ENCODE measurements at regions not wholly inside any gene's neighbourhood (a gene's known extent, or its start where the extent isn't known, plus 50 kb on each side); places are given as distances from the start of the nearest gene placed in this dataset.

- no peaks in the 10 kb centered on the region for H3K36me3 ChIP-seq (ENCODE audit: insufficient read depth, low read length)
- H2AFZ ChIP-seq (ENCODE audit: low read depth, low read length): no peak overlapping the region
- no peaks in the 10 kb centered on the region for H3K9me3 ChIP-seq (ENCODE audit: low read length)
- H3K4me3 ChIP-seq (ENCODE audit: low read length): no peak overlapping the region
- peaks cover 37% of the 10 kb centered on the region for H3K4me1 ChIP-seq (ENCODE audit: insufficient read depth, low read length)
- H3K27me3 ChIP-seq (ENCODE audit: insufficient read depth, low read length): no peaks in the 10 kb centered on the region
Observed at GRCh38 chr14:100403105-100403504, 80.0 kb downstream of the SLC25A47 start.

- Histone ChIP-seq H3K27me3 (ENCODE audit: insufficient read depth, low read length) (no peaks in the 10 kb centered on the region), H3K4me1 (ENCODE audit: insufficient read depth, low read length) (peaks cover 29% of the 10 kb centered on the region), H3K9me3 (ENCODE audit: low read length) (no peaks in the 10 kb centered on the region), H2AFZ (ENCODE audit: low read depth, low read length) (no peak overlapping the region), H3K4me3 (ENCODE audit: low read length) (no peak overlapping the region), H3K36me3 (ENCODE audit: insufficient read depth, low read length) (no peaks in the 10 kb centered on the region)
Observed at GRCh38 chr14:100403802-100404365, 80.7 kb downstream of the SLC25A47 start.

GRCh38 chr14:100404419-100404818 is 81.3 kb downstream of the SLC25A47 start:
- no peak overlapping the region for H2AFZ ChIP-seq (ENCODE audit: low read depth, low read length)
- no peaks in the 10 kb centered on the region for H3K36me3 ChIP-seq (ENCODE audit: insufficient read depth, low read length)
- H3K9me3 ChIP-seq (ENCODE audit: low read length): no peaks in the 10 kb centered on the region
- H3K4me3 ChIP-seq (ENCODE audit: low read length): no peak overlapping the region
- peaks cover 25% of the 10 kb centered on the region for H3K4me1 ChIP-seq (ENCODE audit: insufficient read depth, low read length)
- no peaks in the 10 kb centered on the region for H3K27me3 ChIP-seq (ENCODE audit: insufficient read depth, low read length)

- no peaks in the 10 kb centered on the region for H3K27me3 ChIP-seq (ENCODE audit: insufficient read depth, low read length)
- H3K4me3 ChIP-seq (ENCODE audit: low read length): no peak overlapping the region
- H3K4me1 ChIP-seq (ENCODE audit: insufficient read depth, low read length): peaks cover 20% of the 10 kb centered on the region
- no peaks in the 10 kb centered on the region for H3K9me3 ChIP-seq (ENCODE audit: low read length)
- no peaks in the 10 kb centered on the region for H3K36me3 ChIP-seq (ENCODE audit: insufficient read depth, low read length)
- no peak overlapping the region for H2AFZ ChIP-seq (ENCODE audit: low read depth, low read length)
Observed at GRCh38 chr14:100405760-100406455, 82.8 kb downstream of the SLC25A47 start.

GRCh38 chr14:100406505-100407131 is 83.5 kb downstream of the SLC25A47 start:
- H3K4me3 ChIP-seq (ENCODE audit: low read length): no peak overlapping the region
- H3K27me3 ChIP-seq (ENCODE audit: insufficient read depth, low read length): no peaks in the 10 kb centered on the region
- peaks cover 12% of the 10 kb centered on the region for H3K4me1 ChIP-seq (ENCODE audit: insufficient read depth, low read length)
- no peaks in the 10 kb centered on the region for H3K9me3 ChIP-seq (ENCODE audit: low read length)
- H3K36me3 ChIP-seq (ENCODE audit: insufficient read depth, low read length): no peaks in the 10 kb centered on the region
- H2AFZ ChIP-seq (ENCODE audit: low read depth, low read length): no peak overlapping the region

- Histone ChIP-seq H3K4me1 (ENCODE audit: insufficient read depth, low read length) (peaks cover 10% of the 10 kb centered on the region), H3K4me3 (ENCODE audit: low read length) (no peak overlapping the region), H2AFZ (ENCODE audit: low read depth, low read length) (no peak overlapping the region), H3K36me3 (ENCODE audit: insufficient read depth, low read length) (no peaks in the 10 kb centered on the region), H3K9me3 (ENCODE audit: low read length) (no peaks in the 10 kb centered on the region), H3K27me3 (ENCODE audit: insufficient read depth, low read length) (no peaks in the 10 kb centered on the region)
Observed at GRCh38 chr14:100407376-100408102, 84.4 kb downstream of the SLC25A47 start.

- Histone ChIP-seq H2AFZ (ENCODE audit: low read depth, low read length) (no peak overlapping the region), H3K4me3 (ENCODE audit: low read length) (no peak overlapping the region), H3K27me3 (ENCODE audit: insufficient read depth, low read length) (no peaks in the 10 kb centered on the region), H3K4me1 (ENCODE audit: insufficient read depth, low read length) (peaks cover 10% of the 10 kb centered on the region), H3K36me3 (ENCODE audit: insufficient read depth, low read length) (no peaks in the 10 kb centered on the region), H3K9me3 (ENCODE audit: low read length) (no peaks in the 10 kb centered on the region)
Observed at GRCh38 chr14:100408350-100409002, 85.3 kb downstream of the SLC25A47 start.

- Histone ChIP-seq H3K4me1 (ENCODE audit: insufficient read depth, low read length) (peaks cover 10% of the 10 kb centered on the region), H3K4me3 (ENCODE audit: low read length) (no peak overlapping the region), H3K9me3 (ENCODE audit: low read length) (no peaks in the 10 kb centered on the region), H2AFZ (ENCODE audit: low read depth, low read length) (no peak overlapping the region), H3K36me3 (ENCODE audit: insufficient read depth, low read length) (no peaks in the 10 kb centered on the region), H3K27me3 (ENCODE audit: insufficient read depth, low read length) (no peaks in the 10 kb centered on the region)
Observed at GRCh38 chr14:100409003-100409360, 85.8 kb downstream of the SLC25A47 start.

- Histone ChIP-seq H3K27me3 (ENCODE audit: insufficient read depth, low read length) (no peaks in the 10 kb centered on the region), H3K4me1 (ENCODE audit: insufficient read depth, low read length) (peaks cover 10% of the 10 kb centered on the region), H3K4me3 (ENCODE audit: low read length) (no peak overlapping the region), H2AFZ (ENCODE audit: low read depth, low read length) (no peak overlapping the region), H3K9me3 (ENCODE audit: low read length) (no peaks in the 10 kb centered on the region), H3K36me3 (ENCODE audit: insufficient read depth, low read length) (no peaks in the 10 kb centered on the region)
Observed at GRCh38 chr14:100409651-100410050, 86.5 kb downstream of the SLC25A47 start.

- H2AFZ ChIP-seq (ENCODE audit: low read depth, low read length): no peak overlapping the region
- peaks cover 10% of the 10 kb centered on the region for H3K4me1 ChIP-seq (ENCODE audit: insufficient read depth, low read length)
- no peaks in the 10 kb centered on the region for H3K36me3 ChIP-seq (ENCODE audit: insufficient read depth, low read length)
- no peaks in the 10 kb centered on the region for H3K9me3 ChIP-seq (ENCODE audit: low read length)
- H3K4me3 ChIP-seq (ENCODE audit: low read length): no peak overlapping the region
- H3K27me3 ChIP-seq (ENCODE audit: insufficient read depth, low read length): no peaks in the 10 kb centered on the region
Observed at GRCh38 chr14:100410056-100410565, 87.0 kb downstream of the SLC25A47 start.

GRCh38 chr14:100413699-100414098 is 90.6 kb downstream of the SLC25A47 start:
- Histone ChIP-seq H3K4me3 (ENCODE audit: low read length) (no peak overlapping the region), H3K4me1 (ENCODE audit: insufficient read depth, low read length) (peaks cover 15% of the 10 kb centered on the region), H3K9me3 (ENCODE audit: low read length) (no peaks in the 10 kb centered on the region), H3K27me3 (ENCODE audit: insufficient read depth, low read length) (no peaks in the 10 kb centered on the region), H3K36me3 (ENCODE audit: insufficient read depth, low read length) (no peaks in the 10 kb centered on the region), H2AFZ (ENCODE audit: low read depth, low read length) (no peak overlapping the region)

GRCh38 chr14:100415226-100415625 is 92.1 kb downstream of the SLC25A47 start:
- Histone ChIP-seq H3K36me3 (ENCODE audit: insufficient read depth, low read length) (no peaks in the 10 kb centered on the region), H3K9me3 (ENCODE audit: low read length) (no peaks in the 10 kb centered on the region), H2AFZ (ENCODE audit: low read depth, low read length) (no peak overlapping the region), H3K4me3 (ENCODE audit: low read length) (no peak overlapping the region), H3K4me1 (ENCODE audit: insufficient read depth, low read length) (peaks cover 7% of the 10 kb centered on the region), H3K27me3 (ENCODE audit: insufficient read depth, low read length) (no peaks in the 10 kb centered on the region)
